NCI-H460 (cell line): ENCODE measurements at regions not wholly inside any gene's neighbourhood (a gene's known extent, or its start where the extent isn't known, plus 50 kb on each side); places are given as distances from the start of the nearest gene placed in this dataset.
A peak's percentile ranks its signal among the peaks of the same experiment; 100 is the strongest.

Experiments
- DNase-seq: peaks from one replicate; pipeline ENCODE4 v3.0.0-alpha.2; 2016; ENCODE audit warnings: low read depth; ENCODE audit errors: extremely low read depth

- no peak for DNase-seq
Observed at GRCh38 chr13:72127031-72127430, 260.0 kb upstream of the DACH1 start.

GRCh38 chr13:72126424-72126823 lies 259.4 kb upstream of the DACH1 start:
- DNase-seq = no peak

- no peak for DNase-seq
Observed at GRCh38 chr13:72125561-72125960, 258.6 kb upstream of the DACH1 start.

GRCh38 chr13:72122661-72123255 lies 255.8 kb upstream of the DACH1 start:
- DNase-seq = no peak

GRCh38 chr13:72121466-72121865 lies 254.5 kb upstream of the DACH1 start:
- DNase-seq = no peak

- no peak for DNase-seq
Observed at GRCh38 chr13:72120632-72121031, 253.6 kb upstream of the DACH1 start.

GRCh38 chr13:72113931-72114330 lies 246.9 kb upstream of the DACH1 start:
- DNase-seq = no peak

GRCh38 chr13:72113076-72113475 lies 246.1 kb upstream of the DACH1 start:
- DNase-seq = no peak

GRCh38 chr13:72112216-72112615 lies 245.2 kb upstream of the DACH1 start:
- no peak for DNase-seq

GRCh38 chr13:72109863-72110262 lies 242.9 kb upstream of the DACH1 start:
- no peak for DNase-seq

GRCh38 chr13:72104656-72105180 lies 237.7 kb upstream of the DACH1 start:
- no peak for DNase-seq

- no peak for DNase-seq
Observed at GRCh38 chr13:72101768-72102400, 234.9 kb upstream of the DACH1 start.

- no peak for DNase-seq
Observed at GRCh38 chr13:72100339-72100738, 233.3 kb upstream of the DACH1 start.

- no peak for DNase-seq
Observed at GRCh38 chr13:72097568-72097967, 230.6 kb upstream of the DACH1 start.

- DNase-seq = no peak
Observed at GRCh38 chr13:72093262-72093661, 226.3 kb upstream of the DACH1 start.

- DNase-seq = no peak
Observed at GRCh38 chr13:72074663-72075062, 207.7 kb upstream of the DACH1 start.

- DNase-seq = no peak
Observed at GRCh38 chr13:72072261-72072660, 205.3 kb upstream of the DACH1 start.

GRCh38 chr13:72071713-72072112 lies 204.7 kb upstream of the DACH1 start:
- DNase-seq = no peak

- peak; percentile 13 for DNase-seq
Observed at GRCh38 chr13:72062566-72062965, 195.6 kb upstream of the DACH1 start.

- DNase-seq = no peak
Observed at GRCh38 chr13:72061613-72062012, 194.6 kb upstream of the DACH1 start.

- DNase-seq = no peak
Observed at GRCh38 chr13:72050251-72050650, 183.2 kb upstream of the DACH1 start.

GRCh38 chr13:72043366-72043765 lies 176.4 kb upstream of the DACH1 start:
- no peak for DNase-seq

- DNase-seq = no peak
Observed at GRCh38 chr13:72041165-72041564, 174.2 kb upstream of the DACH1 start.
